ES-I3 (cell line): ENCODE measurements at regions not wholly inside any gene's neighbourhood (a gene's known extent, or its start where the extent isn't known, plus 50 kb on each side); places are given as distances from the start of the nearest gene placed in this dataset.
"Not testable (repeated sequence)": the region's sequence is repeated elsewhere in the genome, so short reads cannot be mapped to it uniquely, and the experiment has no call there.

Source experiments
- H3K36me3 ChIP-seq: 2 replicates; pipeline ENCODE4 v1.6.1; 2013; ENCODE audit warnings: mild to moderate bottlenecking, low read length, control low read depth, moderate library complexity; ENCODE audit not compliant: insufficient read depth
- H3K4me1 ChIP-seq: 2 replicates; pipeline ENCODE4 v1.6.1; 2013; ENCODE audit warnings: mild to moderate bottlenecking, control low read depth, low read length; ENCODE audit not compliant: insufficient read depth
- H3K9ac ChIP-seq: 2 replicates; pipeline ENCODE4 v1.6.1; 2013; ENCODE audit warnings: low read depth, mild to moderate bottlenecking, low read length, moderate library complexity
- H3K9me3 ChIP-seq: 2 replicates; pipeline ENCODE4 v1.6.1; 2013; ENCODE audit warnings: mild to moderate bottlenecking, low read length, moderate library complexity; ENCODE audit not compliant: control insufficient read depth, insufficient read depth

- no peaks in the 10 kb centered on the region for H3K36me3 ChIP-seq
- H3K4me1 ChIP-seq, result no peaks in the 10 kb centered on the region; the same call in 1 of the 2 replicates
- H3K9ac ChIP-seq, result no peak overlapping the region
- H3K9me3 ChIP-seq, result no peaks in the 10 kb centered on the region
Measured at GRCh38 chr21:18524097-18524880, 120.7 kb upstream of the TMPRSS15 start.

GRCh38 chr21:18529254-18529653 lies 125.7 kb upstream of the TMPRSS15 start:
- H3K9me3 ChIP-seq, result no peaks in the 10 kb centered on the region
- no peaks in the 10 kb centered on the region for H3K4me1 ChIP-seq
- H3K36me3 ChIP-seq, result no peaks in the 10 kb centered on the region
- no peak overlapping the region for H3K9ac ChIP-seq

- H3K36me3 ChIP-seq, result no peaks in the 10 kb centered on the region
- no peak overlapping the region for H3K9ac ChIP-seq
- no peaks in the 10 kb centered on the region for H3K9me3 ChIP-seq
- no peaks in the 10 kb centered on the region for H3K4me1 ChIP-seq
Measured at GRCh38 chr21:18542081-18542480, 138.5 kb upstream of the TMPRSS15 start.

GRCh38 chr21:18545908-18546307 lies 142.3 kb upstream of the TMPRSS15 start:
- Histone ChIP-seq H3K36me3 (no peaks in the 10 kb centered on the region), H3K9ac (no peak overlapping the region), H3K4me1 (no peaks in the 10 kb centered on the region), H3K9me3 (no peaks in the 10 kb centered on the region)

- Histone ChIP-seq H3K9ac (no peak overlapping the region), H3K4me1 (no peaks in the 10 kb centered on the region), H3K36me3 (no peaks in the 10 kb centered on the region), H3K9me3 (no peaks in the 10 kb centered on the region)
Measured at GRCh38 chr21:18547347-18547746, 143.8 kb upstream of the TMPRSS15 start.

- Histone ChIP-seq H3K4me1 (no peaks in the 10 kb centered on the region), H3K36me3 (no peaks in the 10 kb centered on the region), H3K9ac (no peak overlapping the region), H3K9me3 (no peaks in the 10 kb centered on the region)
Measured at GRCh38 chr21:18548249-18548648, 144.7 kb upstream of the TMPRSS15 start.

GRCh38 chr21:18549214-18549905 lies 145.8 kb upstream of the TMPRSS15 start:
- H3K36me3 ChIP-seq, result no peaks in the 10 kb centered on the region
- no peaks in the 10 kb centered on the region for H3K4me1 ChIP-seq
- no peak overlapping the region for H3K9ac ChIP-seq
- no peaks in the 10 kb centered on the region for H3K9me3 ChIP-seq

GRCh38 chr21:18550361-18550760 lies 146.8 kb upstream of the TMPRSS15 start:
- H3K9ac ChIP-seq, result no peak overlapping the region
- H3K36me3 ChIP-seq, result no peaks in the 10 kb centered on the region
- H3K9me3 ChIP-seq, result no peaks in the 10 kb centered on the region
- no peaks in the 10 kb centered on the region for H3K4me1 ChIP-seq

GRCh38 chr21:18553786-18554185 lies 150.2 kb upstream of the TMPRSS15 start:
- H3K4me1 ChIP-seq, result no peaks in the 10 kb centered on the region

GRCh38 chr21:18567770-18568169 lies 164.2 kb upstream of the TMPRSS15 start:
- not testable (repeated sequence) for H3K9me3 ChIP-seq, H3K9ac ChIP-seq, H3K4me1 ChIP-seq, H3K36me3 ChIP-seq

More at GRCh38 chr21:18553786-18554185, 150.2 kb upstream of the TMPRSS15 start:
- H3K9ac ChIP-seq, result no peak overlapping the region
- no peaks in the 10 kb centered on the region for H3K9me3 ChIP-seq
- no peaks in the 10 kb centered on the region for H3K36me3 ChIP-seq

- Histone ChIP-seq H3K9ac (no peak overlapping the region), H3K4me1 (no peaks in the 10 kb centered on the region; the same call in 1 of the 2 replicates), H3K9me3 (no peaks in the 10 kb centered on the region), H3K36me3 (no peaks in the 10 kb centered on the region)
Measured at GRCh38 chr21:18588001-18588662, 184.5 kb upstream of the TMPRSS15 start.

GRCh38 chr21:18601146-18601545 lies 197.6 kb upstream of the TMPRSS15 start:
- Histone ChIP-seq H3K9me3 (no peaks in the 10 kb centered on the region), H3K4me1 (peaks cover 18% of the 10 kb centered on the region; the same call in 1 of the 2 replicates), H3K9ac (no peak overlapping the region), H3K36me3 (no peaks in the 10 kb centered on the region)

GRCh38 chr21:18602711-18603110 lies 199.1 kb upstream of the TMPRSS15 start:
- Histone ChIP-seq H3K9ac (no peak overlapping the region), H3K36me3 (no peaks in the 10 kb centered on the region), H3K4me1 (peaks cover 18% of the 10 kb centered on the region; the same call in 1 of the 2 replicates)

GRCh38 chr21:18603261-18603660 lies 199.7 kb upstream of the TMPRSS15 start:
- no peaks in the 10 kb centered on the region for H3K36me3 ChIP-seq
- no peaks in the 10 kb centered on the region for H3K9me3 ChIP-seq
- H3K9ac ChIP-seq, result no peak overlapping the region
- peaks cover 18% of the 10 kb centered on the region; the same call in 1 of the 2 replicates for H3K4me1 ChIP-seq

More at GRCh38 chr21:18602711-18603110, 199.1 kb upstream of the TMPRSS15 start:
- no peaks in the 10 kb centered on the region for H3K9me3 ChIP-seq
